GM19351 (cell line): ENCODE measurements at regions not wholly inside any gene's neighbourhood (a gene's known extent, or its start where the extent isn't known, plus 50 kb on each side); places are given as distances from the start of the nearest gene placed in this dataset.
A peak's percentile ranks its signal among the peaks of the same experiment; 100 is the strongest.
"Not testable (repeated sequence)": the region's sequence is repeated elsewhere in the genome, so short reads cannot be mapped to it uniquely, and the experiment has no call there.

Experiments
- ATAC-seq: cut with Tn5 transposase; IDR thresholded peaks from one replicate; pipeline ENCODE4 v1.9.1; 2021; ENCODE audit warnings: mild to moderate bottlenecking, moderate library complexity; ENCODE audit not compliant: unreplicated experiment

- no peak for ATAC-seq
Observed at GRCh38 chr2:35827086-35827485, 528.5 kb upstream of the CRIM1 start.

- ATAC-seq: no peak
Observed at GRCh38 chr2:35822716-35823115, 532.9 kb upstream of the CRIM1 start.

GRCh38 chr2:35821675-35822074, 533.9 kb upstream of the CRIM1 start:
- ATAC-seq: no peak

- no peak for ATAC-seq
Observed at GRCh38 chr2:35820391-35820790, 535.2 kb upstream of the CRIM1 start.

GRCh38 chr2:35819033-35819432, 536.5 kb upstream of the CRIM1 start:
- ATAC-seq: no peak

GRCh38 chr2:35818359-35818758, 537.2 kb upstream of the CRIM1 start:
- not testable (repeated sequence) for ATAC-seq

- ATAC-seq: not testable (repeated sequence)
Observed at GRCh38 chr2:35814597-35814996, 541.0 kb upstream of the CRIM1 start.

- no peak for ATAC-seq
Observed at GRCh38 chr2:35803126-35803525, 552.5 kb upstream of the CRIM1 start.

GRCh38 chr2:35794796-35795450, 560.7 kb upstream of the CRIM1 start:
- no peak for ATAC-seq

GRCh38 chr2:35790292-35790691, 565.3 kb upstream of the CRIM1 start:
- ATAC-seq: no peak

GRCh38 chr2:35788543-35788942, 567.0 kb upstream of the CRIM1 start:
- no peak for ATAC-seq

- ATAC-seq: no peak
Observed at GRCh38 chr2:35787302-35788031, 568.1 kb upstream of the CRIM1 start.

- ATAC-seq: no peak
Observed at GRCh38 chr2:35785564-35785963, 570.0 kb upstream of the CRIM1 start.

GRCh38 chr2:35784777-35785176, 570.8 kb upstream of the CRIM1 start:
- ATAC-seq: peak; percentile 67

GRCh38 chr2:35783723-35784122, 571.9 kb upstream of the CRIM1 start:
- no peak for ATAC-seq

GRCh38 chr2:35741556-35741955, 614.0 kb upstream of the CRIM1 start:
- ATAC-seq: no peak

GRCh38 chr2:35731674-35732073, 623.9 kb upstream of the CRIM1 start:
- ATAC-seq: no peak

GRCh38 chr2:35714883-35715282, 640.7 kb upstream of the CRIM1 start:
- ATAC-seq: no peak

- no peak for ATAC-seq
Observed at GRCh38 chr2:35708411-35708923, 647.1 kb upstream of the CRIM1 start.

- ATAC-seq: no peak
Observed at GRCh38 chr2:35688309-35688708, 667.3 kb upstream of the CRIM1 start.

GRCh38 chr2:35651688-35652323, 703.8 kb upstream of the CRIM1 start:
- ATAC-seq: no peak

- no peak for ATAC-seq
Observed at GRCh38 chr2:35614640-35615039, 740.9 kb upstream of the CRIM1 start.
